ENCODE measurements at regions not wholly inside any gene's neighbourhood (a gene's known extent, or its start where the extent isn't known, plus 50 kb on each side); places are given as distances from the start of the nearest gene placed in this dataset.

DNA sequence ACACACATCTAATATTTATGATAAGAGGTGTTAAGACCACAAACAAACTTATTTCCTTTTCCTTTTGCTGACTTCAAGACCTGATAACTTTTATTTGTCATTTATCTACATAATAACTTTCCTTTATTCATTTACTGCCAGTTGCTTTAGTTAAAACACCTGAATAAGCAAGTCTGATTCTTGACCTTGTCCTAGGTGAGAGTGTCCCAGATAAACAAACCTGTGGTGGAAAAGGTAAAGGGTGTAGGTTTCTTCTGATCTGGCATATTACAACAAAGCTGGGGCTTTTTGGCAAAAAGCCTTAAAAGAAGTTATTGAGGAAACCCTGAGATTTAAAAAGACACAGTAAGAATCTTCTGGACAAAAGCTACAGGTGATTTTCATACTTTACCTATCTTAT, 191.5 kb downstream of the ZBBX start:
- no peak for DNase-seq (ENCODE audit: low read depth in 4 of 4, low spot score in 2 of 4)

DNA sequence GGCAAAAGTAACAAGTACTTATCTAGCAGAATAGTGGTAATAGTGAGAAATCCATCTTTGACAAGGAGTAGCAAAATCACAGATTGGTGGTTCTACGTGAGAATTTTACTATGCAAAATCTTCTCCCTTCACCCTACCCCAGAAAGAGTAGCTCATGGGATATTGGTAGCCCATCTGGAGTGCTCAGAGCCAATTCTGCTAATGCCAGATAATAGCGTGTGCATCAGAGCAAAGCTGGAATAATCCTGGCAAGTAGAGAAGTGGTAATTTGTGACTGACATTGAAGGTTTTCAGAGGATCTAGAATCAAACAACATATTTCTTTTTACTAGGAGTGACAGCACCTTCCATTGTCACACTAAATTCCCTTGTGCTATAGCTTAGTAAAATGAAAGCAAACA, 192.9 kb downstream of the ZBBX start:
- no peak for DNase-seq (ENCODE audit: low read depth in 4 of 4, low spot score in 2 of 4)

DNA sequence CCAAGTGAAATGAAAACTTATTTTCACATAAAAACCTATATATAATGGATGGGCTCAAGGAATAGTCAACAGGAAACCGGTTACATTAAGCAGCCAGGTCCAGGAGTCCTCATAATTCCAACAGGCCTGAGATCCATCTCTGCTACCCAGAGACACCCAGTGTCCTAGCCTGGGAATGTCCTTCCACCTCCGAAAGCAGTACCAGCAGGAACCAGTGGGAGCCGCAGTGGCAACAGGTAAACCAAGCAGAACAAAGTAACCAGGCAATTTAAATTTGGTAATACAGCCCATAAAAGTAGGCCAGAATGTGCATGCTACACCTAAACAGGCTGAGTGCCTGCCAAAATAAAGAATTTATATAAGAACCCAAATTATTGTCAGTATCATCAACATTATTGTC, 195.6 kb downstream of the ZBBX start:
- DNase-seq (ENCODE audit: low read depth in 4 of 4, low spot score in 2 of 4), result no peak

DNA sequence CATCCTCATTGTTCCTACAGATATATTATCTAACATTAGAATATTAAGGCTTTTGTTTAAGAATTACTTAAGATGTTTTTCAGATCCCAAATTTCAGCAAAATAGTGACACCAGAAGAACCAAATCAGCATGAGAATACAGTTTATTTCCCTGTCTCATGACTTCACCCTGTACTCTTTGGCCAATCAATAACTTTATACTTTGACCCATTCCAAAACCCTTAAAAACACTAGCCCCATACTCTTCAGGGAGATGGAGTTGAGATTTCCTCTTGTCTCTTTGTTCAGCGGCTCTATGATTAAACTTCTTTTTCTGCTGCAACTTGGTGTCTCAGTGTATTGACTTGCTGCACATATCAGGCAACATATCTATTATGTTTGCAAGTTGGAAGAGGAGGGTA, 207.7 kb downstream of the ZBBX start:
- DNase-seq (ENCODE audit: low read depth in 4 of 4, low spot score in 2 of 4), result no peak

DNA sequence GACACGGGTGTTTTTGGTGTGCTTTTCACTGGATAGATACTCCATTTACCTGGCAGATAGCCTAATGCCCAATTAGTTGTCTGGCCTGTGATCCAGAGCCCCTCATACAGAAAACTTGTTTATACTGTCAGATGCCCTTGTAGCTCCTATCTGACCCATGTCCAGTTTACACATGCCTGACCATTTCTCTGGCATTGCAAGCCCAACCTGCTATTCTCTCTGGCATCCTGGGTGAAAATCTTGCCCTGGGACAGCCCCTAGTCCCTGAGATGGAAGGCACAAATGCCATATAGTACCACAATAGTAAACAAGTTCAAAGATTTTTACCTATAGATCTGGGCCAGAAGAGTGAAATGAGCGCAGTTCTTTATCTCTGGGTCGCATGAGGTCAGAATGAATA, 212.6 kb downstream of the ZBBX start:
- no peak for DNase-seq (ENCODE audit: low read depth in 4 of 4, low spot score in 2 of 4)

DNA sequence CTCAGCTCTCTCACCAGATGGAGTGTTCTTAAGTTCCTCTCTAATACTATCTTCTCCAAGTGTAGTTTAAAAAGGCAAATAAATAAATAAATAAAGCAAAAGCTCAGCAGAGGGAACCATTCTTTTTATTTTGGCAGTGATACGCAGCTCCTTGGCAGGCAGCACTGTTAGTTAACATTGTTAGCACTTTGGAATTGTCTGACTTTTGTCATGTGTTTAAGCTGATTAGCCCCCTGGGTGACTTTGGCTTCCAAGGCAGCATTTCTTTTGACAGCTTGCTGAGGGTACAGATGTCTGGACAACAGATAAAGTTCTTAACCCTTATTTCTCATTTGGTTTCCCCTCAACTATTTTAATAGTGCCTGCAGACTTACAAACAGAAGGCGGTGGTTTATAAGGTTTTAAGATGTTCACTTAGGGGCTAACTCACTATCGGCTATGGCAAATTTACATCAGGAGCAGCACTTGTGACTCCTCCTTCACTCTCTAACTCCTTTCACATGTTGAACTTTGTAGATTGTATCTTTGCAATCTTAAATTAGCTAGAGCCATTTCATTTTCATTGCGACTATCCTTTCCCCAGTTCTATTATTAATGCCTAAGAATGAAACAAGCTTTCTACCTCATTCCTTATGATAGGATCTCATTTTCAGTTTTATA, 213.4 kb downstream of the ZBBX start:
- DNase-seq (ENCODE audit: low read depth in 4 of 4, low spot score in 2 of 4), result no peak

DNA sequence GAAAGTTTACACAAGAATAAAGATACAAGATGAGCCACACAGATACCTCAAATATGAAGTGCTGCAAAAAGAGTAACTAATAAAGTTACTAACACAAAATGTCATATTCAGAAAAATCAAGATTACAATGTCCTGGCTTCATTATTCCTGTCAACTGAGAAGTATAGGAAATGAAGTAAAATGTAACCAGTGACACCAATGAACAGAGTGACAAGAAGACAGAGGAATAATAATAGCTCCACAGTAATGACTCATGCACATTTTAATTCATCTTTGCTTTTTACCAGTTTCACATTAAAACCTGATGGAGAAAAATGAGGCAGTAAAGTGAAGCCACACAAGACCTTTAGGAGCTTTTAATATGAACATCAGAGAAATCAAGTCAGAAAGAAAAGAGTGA, 214.1 kb downstream of the ZBBX start:
- DNase-seq (ENCODE audit: low read depth in 4 of 4, low spot score in 2 of 4), result no peak

DNA sequence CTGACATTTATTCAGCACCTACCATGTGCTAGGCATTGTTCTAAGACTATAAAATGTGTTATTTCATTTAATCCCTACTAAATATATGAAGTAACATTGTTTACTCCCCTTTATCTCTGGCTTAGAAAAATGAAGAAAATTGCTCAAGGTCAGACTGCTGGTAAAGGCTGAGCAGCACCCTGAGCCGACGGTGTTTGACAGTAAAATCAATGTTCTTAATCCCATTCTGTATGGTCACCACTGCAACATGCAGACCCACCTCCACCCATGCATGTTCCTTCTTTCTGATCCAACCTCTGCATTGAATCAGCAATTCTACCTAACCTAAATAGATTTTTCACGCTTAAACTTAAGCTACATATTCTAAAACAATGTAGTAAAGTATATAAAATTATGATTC, 216.5 kb downstream of the ZBBX start:
- no peak for DNase-seq (ENCODE audit: low read depth in 4 of 4, low spot score in 2 of 4)

DNA sequence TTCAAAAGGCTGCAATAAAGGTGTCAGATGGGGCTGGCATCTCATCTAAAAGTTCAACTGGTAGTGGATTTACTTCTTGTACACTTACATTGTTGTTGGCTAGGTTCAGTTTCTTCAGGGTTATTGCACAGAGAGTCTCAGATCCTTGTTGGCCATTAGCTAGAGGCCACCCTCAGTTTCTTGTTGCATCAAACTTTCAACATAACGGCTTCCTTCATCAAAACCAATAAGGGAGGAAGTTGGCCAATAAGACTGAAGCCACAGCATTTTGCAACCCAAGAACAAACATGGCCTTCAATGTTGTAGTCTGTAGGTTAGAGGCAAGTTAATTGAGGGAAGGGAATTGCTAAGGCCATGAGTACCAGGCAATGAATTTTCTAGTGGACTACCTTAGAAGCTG, 218.0 kb downstream of the ZBBX start:
- no peak for DNase-seq (ENCODE audit: low read depth in 4 of 4, low spot score in 2 of 4)

DNA sequence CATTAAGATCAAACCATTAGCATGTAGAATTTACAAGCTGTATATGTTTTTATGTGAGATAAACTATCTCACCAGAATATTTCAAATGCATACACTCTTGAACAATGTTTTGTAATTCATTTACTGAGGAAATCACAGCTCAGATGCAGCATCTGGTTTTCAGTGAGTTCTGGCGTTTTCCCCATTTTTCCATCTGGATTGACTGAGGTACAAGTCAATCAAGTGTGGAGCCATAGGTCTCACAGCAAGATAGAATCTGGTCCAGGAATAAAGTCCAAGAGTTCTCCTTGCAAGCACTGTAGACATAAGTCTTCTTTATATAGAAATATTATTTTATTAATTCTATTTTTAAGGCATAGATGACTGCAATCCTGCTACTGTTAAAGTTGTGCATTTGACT, 219.3 kb downstream of the ZBBX start:
- DNase-seq (ENCODE audit: low read depth in 4 of 4, low spot score in 2 of 4), result no peak

DNA sequence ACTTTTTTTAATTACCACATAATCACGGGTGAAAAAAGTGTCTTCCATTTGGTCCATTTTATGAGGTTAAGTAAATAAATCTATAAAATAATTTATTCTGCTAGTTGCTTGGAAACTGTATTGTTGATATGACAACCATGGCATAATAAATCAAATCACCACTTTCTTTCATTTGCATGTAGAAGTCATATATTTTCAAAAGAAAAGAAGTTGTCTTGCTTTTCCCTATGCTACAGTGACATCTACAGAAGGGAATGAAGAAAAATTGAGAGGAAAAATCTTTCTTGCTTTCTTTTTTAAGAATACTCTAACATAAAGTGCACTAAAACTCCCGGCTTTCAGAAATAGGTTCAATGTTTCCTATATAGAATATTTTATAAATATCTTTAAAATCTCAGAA, 228.5 kb downstream of the ZBBX start:
- no peak for DNase-seq (ENCODE audit: low read depth in 4 of 4, low spot score in 2 of 4)

DNA sequence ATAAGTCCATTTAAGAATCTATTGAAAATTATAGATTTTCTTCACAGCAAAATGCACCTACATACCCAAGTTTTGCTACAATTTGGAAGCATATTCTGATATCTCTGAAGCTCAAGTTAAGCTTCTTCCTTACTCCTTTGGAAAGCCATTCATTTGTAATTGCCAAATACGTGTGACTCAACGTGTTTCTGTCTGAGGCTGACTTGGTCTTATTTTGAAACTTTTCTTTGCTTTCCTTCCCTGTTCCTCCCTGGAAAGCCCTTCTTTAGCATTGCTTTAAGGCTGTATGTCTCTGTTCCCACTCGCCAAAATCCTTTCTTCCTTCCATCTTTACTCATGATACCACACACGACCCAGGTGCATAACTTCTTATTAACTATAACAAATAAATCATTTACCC, 232.0 kb downstream of the ZBBX start:
- DNase-seq (ENCODE audit: low read depth in 4 of 4, low spot score in 2 of 4), result no peak

DNA sequence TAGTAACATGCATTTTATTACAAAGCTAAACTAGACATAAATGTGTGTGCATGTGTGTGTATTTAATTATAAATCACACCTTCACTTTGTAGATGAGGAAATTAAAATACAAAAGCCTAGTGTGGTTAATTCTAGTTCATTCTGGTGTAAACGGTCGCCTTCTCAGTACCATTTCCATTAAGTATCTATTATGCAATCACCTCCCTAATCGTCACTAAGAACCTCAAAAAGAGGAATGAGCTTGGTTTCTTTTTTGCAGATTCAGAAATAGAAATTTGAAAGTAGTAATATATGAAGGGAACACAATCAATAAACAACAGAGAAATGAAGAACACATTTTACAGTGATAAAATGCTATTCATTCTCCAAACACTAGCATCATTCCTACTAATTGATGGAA, 233.2 kb downstream of the ZBBX start:
- DNase-seq (ENCODE audit: low read depth in 4 of 4, low spot score in 2 of 4), result no peak

DNA sequence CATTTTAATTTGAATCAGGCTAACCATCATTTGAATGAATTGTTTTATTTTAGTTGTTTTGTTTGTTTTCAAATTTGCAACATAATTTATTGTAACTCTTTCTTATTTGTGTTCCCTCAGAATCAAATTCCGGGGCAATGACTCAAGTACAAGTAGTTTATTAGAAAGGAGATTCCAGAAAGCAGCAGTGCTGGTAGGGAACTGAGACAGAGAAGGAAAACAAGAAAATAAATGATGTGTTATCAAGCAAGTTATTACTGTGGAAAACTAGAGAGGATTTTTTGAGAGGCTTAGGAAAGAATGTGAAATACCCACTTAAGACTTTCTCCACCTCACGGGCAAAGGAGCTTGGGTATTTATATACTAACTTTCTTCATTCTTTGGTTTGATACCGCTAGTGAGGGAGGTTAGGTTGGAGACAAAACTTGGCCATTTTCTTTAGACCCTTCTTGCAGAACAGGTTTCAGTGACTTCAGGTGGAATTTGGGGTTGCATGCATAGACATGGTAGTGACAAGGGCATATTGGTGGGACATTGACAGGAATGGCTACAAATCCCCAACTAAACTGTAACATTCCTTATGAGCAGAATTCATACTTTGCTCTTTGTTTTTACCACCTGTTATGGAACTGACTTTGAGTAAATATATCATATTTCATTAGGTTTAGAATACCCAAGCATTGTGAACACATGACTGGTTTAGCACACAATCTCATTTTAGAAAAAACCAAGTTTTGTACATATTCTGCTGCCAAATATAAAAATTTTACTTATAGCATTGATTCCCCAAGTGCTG, 254.3 kb downstream of the ZBBX start:
- DNase-seq (ENCODE audit: low read depth in 4 of 4, low spot score in 2 of 4), result no peak

DNA sequence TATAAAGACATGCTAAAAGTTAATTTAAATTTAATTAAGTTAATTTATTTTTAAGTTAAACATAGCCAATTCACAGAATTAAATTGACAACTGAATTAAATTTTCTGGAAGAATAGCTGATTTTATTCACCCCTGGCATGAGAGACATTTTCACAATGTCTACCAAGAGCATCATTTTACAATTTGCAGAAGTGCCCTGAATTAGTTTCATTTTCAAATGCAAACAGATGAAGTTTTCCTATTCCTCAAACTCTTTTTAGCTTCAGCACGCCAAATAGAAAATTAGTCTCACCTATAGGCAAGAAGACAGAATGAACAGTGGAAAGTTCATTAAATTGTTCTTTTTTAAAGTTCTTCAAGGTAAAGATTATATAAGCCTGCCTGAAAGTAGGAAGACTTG, 259.3 kb downstream of the ZBBX start:
- DNase-seq (ENCODE audit: low read depth in 4 of 4, low spot score in 2 of 4), result no peak

DNA sequence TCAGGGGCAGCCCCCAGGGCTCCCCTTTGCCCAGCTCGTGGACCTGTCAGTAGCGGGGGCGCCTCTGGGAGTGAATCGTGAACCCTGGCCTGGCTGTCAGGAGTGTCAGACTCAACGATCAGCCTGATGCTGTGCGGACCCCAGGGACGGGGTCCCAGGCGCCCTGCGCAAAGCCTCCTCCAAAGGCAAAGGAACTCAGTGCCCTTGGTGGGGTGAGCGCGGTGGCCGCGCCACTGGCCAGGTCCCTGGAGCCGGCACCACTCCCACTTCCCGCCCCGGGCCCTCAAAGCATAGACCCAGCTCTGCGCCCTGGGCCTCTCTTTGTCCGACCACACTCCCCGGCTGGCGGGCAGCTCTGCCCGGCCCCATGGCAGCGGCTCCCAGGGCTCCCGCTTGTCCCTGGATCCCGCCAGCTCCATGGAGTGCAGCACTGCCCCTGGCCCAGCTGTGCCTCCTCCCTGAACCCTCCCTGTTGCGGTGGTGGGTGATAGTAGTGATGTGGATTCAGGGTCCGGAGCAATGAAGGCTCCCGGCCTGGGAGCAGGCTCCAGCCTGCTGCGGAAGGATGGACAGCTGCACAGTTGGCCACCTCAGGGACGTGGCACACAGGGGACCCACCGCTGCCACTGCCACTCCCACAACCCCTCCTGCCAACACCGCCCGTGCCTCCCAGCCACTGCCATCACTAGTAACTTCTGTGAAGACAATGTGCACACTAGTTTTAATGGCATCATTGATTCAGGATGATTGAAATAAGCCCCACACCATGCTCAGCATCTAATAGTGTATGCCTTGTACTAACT, 263.8 kb downstream of the ZBBX start:
- no peak for DNase-seq (ENCODE audit: low read depth in 4 of 4, low spot score in 2 of 4)

DNA sequence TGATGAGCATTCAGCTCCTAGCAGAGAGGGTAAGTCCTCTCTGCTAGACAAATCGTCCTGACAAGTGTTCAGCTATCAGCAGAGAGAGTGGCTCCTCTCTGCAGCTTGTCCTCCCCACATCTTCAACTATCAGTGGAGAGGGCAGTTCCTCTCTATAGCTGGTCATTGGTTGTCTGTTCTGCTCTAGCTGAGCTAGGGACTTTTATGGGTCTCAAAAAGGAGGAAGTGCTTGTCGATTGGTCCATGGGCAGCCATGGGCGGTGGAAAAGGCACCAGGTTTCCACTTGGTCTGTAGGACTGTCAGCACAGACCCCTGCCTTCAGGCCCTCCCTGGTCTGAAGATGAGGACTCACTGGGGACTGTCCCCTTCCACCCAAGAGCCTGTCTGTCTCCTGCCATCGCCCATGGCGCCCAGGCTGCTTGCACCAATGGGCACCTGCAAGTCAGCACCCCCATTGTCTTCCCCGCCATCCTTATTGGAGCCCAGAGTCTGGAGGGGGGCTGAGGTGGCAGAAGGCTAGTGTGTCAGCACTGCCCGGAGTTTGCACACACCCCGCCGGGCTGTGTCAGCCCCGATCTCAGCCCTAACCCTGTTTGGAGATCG, 264.7 kb downstream of the ZBBX start:
- DNase-seq (ENCODE audit: low read depth in 4 of 4, low spot score in 2 of 4), result no peak

DNA sequence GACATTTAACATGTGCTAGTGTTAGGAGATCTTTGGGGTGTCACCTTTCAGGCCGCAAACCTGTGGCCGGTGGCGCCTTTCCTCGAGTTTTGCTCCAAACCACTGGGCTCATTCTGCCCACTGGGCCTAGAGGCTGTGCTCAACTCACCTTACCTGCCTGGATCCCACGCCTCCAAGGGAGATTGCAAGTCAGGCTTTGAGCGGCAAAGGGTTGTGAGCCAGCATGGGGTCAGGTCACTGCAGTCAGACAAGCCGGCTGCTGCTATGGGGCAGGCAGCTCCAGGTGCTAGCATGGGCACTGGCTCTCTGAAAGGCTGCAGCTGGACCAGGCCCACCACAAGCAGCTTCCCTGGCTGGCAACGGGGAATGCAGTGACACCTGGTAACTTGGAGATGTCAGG, 265.5 kb downstream of the ZBBX start:
- DNase-seq (ENCODE audit: low read depth in 4 of 4, low spot score in 2 of 4), result no peak

DNA sequence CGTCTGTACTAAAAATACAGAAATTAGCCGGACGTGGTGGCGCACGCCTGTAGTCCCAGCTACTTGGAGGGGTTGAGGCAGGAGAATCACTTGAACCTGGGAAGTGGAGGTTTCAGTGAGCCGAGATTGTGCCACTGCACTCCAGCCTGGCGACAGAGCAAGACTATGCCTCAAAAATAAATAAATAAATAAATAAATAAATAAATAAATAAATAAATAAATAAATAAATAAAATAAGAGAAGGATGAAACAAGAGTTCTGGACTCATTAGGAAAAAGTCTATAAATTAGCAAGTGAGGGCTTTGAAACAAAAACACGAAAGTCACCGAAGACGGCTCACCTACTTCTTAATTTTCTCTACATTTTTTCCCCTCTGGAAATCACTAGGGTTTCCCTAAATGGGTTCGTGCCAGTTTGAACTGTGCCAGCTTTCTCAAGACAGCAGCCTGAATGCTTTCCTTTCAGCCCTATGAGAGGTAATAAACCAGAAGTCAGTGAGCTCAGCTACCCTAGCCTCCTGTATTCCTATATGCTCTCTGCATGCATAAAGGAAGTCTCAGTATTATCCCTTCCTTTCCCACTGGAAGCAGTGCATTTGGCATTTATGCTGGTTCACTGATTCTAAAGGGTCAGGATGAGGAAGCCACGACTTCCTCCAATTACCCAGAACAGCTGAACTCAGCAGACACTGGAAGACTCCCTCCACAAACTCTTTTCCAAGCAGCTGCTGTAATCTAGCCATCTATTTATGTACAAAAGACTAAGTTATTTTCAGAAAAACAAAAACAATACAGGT, 266.9 kb downstream of the ZBBX start:
- peak in 1 of 4 donors; percentile 15 for DNase-seq (ENCODE audit: low read depth in 4 of 4, low spot score in 2 of 4)

DNA sequence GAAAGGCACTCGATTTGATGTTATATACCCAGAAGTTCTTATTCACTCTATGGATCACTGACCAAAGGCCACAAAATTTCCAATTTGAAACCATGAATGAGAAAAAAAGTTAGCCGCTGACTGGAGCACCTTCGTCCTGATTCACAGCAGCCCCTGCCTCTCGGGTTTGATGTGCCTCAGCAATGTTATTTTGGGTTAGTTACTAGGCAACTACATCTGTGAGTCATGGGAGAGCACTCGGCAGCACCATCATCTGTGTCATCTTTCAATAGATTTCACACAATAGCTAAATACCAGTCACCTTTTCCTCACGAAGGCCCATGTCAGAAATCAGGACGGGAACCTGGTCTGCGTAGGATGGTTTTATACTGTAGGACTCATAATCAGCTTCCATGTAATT, 269.2 kb downstream of the ZBBX start:
- DNase-seq (ENCODE audit: low read depth in 4 of 4, low spot score in 2 of 4), result no peak

DNA sequence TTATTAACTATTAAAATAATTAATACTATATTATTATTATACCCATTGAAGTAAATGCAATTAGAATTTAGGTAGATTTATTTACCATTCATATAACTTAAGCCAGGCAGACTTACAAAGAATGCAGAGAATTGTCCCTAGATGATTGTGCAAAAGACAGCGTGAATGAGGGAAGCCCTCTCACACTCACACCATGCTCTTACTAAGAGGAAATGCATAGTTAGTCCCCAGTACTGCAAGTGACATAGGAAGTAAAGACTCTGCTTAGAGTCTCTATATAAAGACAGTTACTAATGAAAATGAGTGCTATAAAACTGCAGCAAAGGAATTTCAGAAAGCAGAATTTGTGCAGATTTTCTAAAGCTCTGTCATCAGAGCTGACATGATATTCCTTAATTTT, 270.4 kb downstream of the ZBBX start:
- no peak for DNase-seq (ENCODE audit: low read depth in 4 of 4, low spot score in 2 of 4)

Data from left renal cortex interstitium (tissue), 4 donors.